GM12892 (cell line): ENCODE measurements at regions not wholly inside any gene's neighbourhood (a gene's known extent, or its start where the extent isn't known, plus 50 kb on each side); places are given as distances from the start of the nearest gene placed in this dataset.

Experiments
- POLR2A ChIP-seq: IDR thresholded peaks from 2 replicates; pipeline ENCODE4 v1.6.1; 2011; ENCODE audit warnings: low read depth, low read length, control low read depth
- TAF1 ChIP-seq: IDR thresholded peaks from 2 replicates; pipeline ENCODE4 v1.6.1; 2011; ENCODE audit warnings: low read depth, mild to moderate bottlenecking, control low read depth, low read length, borderline replicate concordance

DNA sequence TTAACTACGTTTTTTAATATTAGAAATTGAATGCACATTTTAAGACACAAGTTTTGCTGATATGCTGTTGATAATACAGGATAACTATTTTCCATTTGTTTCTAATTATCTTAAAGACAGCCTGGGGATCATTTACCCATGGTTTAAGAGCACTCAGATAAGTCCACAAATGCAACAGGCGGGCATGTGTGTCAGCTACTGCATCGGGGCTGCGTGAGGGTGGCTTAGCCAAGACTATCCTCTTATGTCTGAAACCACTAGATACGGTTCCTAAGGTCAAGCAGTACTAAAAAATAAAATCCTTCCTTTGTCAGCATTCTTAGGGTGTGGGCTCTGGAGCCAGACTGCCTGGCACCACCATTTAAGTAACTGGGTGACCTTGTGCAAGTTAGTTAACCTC is 254.8 kb downstream of the SATB2 start:
- no peak for TF ChIP-seq POLR2A
- no peak for TF ChIP-seq TAF1
